SH-SY5Y (cell line): ENCODE measurements at regions not wholly inside any gene's neighbourhood (a gene's known extent, or its start where the extent isn't known, plus 50 kb on each side); places are given as distances from the start of the nearest gene placed in this dataset.

ENCODE experiments used
- GATA2 ChIP-seq: IDR thresholded peaks from 2 replicates; pipeline ENCODE4 v1.6.1; 2011; ENCODE audit warnings: mild to moderate bottlenecking, low read depth, low read length
- GATA3 ChIP-seq: IDR thresholded peaks from 2 replicates; pipeline ENCODE4 v1.6.1; 2011; ENCODE audit warnings: low read depth, mild to moderate bottlenecking, low read length, moderate library complexity

DNA sequence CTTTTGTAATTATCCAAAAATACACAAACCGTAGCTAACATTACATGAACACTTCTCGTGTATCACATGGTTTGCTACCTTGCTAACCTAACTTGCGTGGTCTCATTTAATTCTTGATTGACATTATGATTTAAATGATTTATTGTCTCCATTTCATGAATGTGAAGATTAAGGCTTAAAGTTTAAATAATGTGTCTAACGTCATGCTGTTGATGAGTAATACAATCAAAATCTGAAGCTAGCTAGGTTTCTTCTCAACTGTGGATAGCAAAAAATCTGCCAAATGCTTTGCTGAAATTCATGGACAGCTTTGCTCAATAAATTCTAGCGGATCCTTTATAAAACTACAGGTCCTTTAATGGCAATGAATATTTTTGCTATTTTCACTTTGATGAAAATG is 274.1 kb upstream of the MC4R start:
- no peak for TF ChIP-seq GATA2
- no peak for TF ChIP-seq GATA3
